B cell (primary cell): ENCODE measurements at regions not wholly inside any gene's neighbourhood (a gene's known extent, or its start where the extent isn't known, plus 50 kb on each side); places are given as distances from the start of the nearest gene placed in this dataset.

Experiments used
- CTCF ChIP-seq: fragments of 200-600 bp; IDR thresholded peaks from one replicate; pipeline ENCODE4 v1.8.0; 2022; ENCODE audit warnings: antibody characterized with exemption, mild to moderate bottlenecking
- EZH2 ChIP-seq: IDR thresholded peaks from 2 replicates; pipeline ENCODE4 v1.6.1; 2012; ENCODE audit warnings: borderline replicate concordance, low read depth, mild to moderate bottlenecking, moderate library complexity, low read length; ENCODE audit not compliant: insufficient read depth, poor library complexity, severe bottlenecking

- no peak for TF ChIP-seq CTCF
- no peak for TF ChIP-seq EZH2
These were observed 1761.5 kb downstream of the PCDH9 start for GRCh38 chr13:65468628-65469027.
